SK-N-SH treated with all-trans-retinoic acid at 6 μM for 48 hours (cell line): ENCODE measurements at regions not wholly inside any gene's neighbourhood (a gene's known extent, or its start where the extent isn't known, plus 50 kb on each side); places are given as distances from the start of the nearest gene placed in this dataset.

Experiments
- ATAC-seq: fragments of 200-7000 bp; cut with Tn5 transposase; 3 replicates; pipeline ENCODE4 v1.9.1; 2020; ENCODE audit warnings: mild to moderate bottlenecking, moderate library complexity
- ARNTL ChIP-seq: fragments of 450-650 bp; formaldehyde crosslinking; IDR thresholded peaks from 2 replicates; pipeline ENCODE4 v1.5.0; 2020; ENCODE audit warnings: low read depth, mild to moderate bottlenecking, moderate library complexity, borderline replicate concordance
- CSDC2 ChIP-seq: fragments of 250-450 bp; sonication (Bioruptor Pico); IDR thresholded peaks from 2 replicates; pipeline ENCODE4 v1.5.0; 2020; ENCODE audit warnings: mild to moderate bottlenecking, moderate library complexity
- ESRRG ChIP-seq: fragments of 250-450 bp; sonication (Bioruptor Pico); IDR thresholded peaks from 2 replicates; pipeline ENCODE4 v1.6.1; 2021; ENCODE audit warnings: mild to moderate bottlenecking
- GLIS3 ChIP-seq: fragments of 250-450 bp; sonication (Bioruptor Pico); IDR thresholded peaks from 2 replicates; pipeline ENCODE4 v1.5.0; 2020; ENCODE audit warnings: mild to moderate bottlenecking, moderate library complexity
- ISL1 ChIP-seq: fragments of 250-450 bp; sonication (Bioruptor Pico); IDR thresholded peaks from 2 replicates; pipeline ENCODE4 v2.1.2; 2022; ENCODE audit warnings: mild to moderate bottlenecking, moderate library complexity
- OSR1 ChIP-seq: fragments of 250-450 bp; sonication (Bioruptor Pico); IDR thresholded peaks from 2 replicates; pipeline ENCODE4 v1.8.0; 2022; ENCODE audit warnings: moderate library complexity, mild to moderate bottlenecking, inconsistent platforms
- PPARA ChIP-seq: fragments of 250-450 bp; sonication (Bioruptor Pico); IDR thresholded peaks from 2 replicates; pipeline ENCODE4 v1.5.0; 2020; ENCODE audit warnings: mild to moderate bottlenecking, borderline replicate concordance
- RARB ChIP-seq: fragments of 250-450 bp; sonication (Bioruptor Pico); IDR thresholded peaks from 2 replicates; pipeline ENCODE4 v1.8.0; 2021; ENCODE audit warnings: mild to moderate bottlenecking, moderate library complexity
- SNAI2 ChIP-seq: fragments of 250-450 bp; sonication (Bioruptor Pico); IDR thresholded peaks from 2 replicates; pipeline ENCODE4 v1.5.0; 2020; ENCODE audit warnings: mild to moderate bottlenecking, moderate library complexity
- TOX ChIP-seq: fragments of 250-450 bp; sonication (Bioruptor Pico); IDR thresholded peaks from 2 replicates; pipeline ENCODE4 v1.8.0; 2021; ENCODE audit warnings: mild to moderate bottlenecking, moderate library complexity, borderline replicate concordance
- ZC3H10 ChIP-seq: fragments of 250-450 bp; sonication (Bioruptor Pico); IDR thresholded peaks from 2 replicates; pipeline ENCODE4 v1.5.1; 2021; ENCODE audit warnings: mild to moderate bottlenecking, moderate library complexity
- ZFP3 ChIP-seq: fragments of 250-450 bp; sonication (Bioruptor Pico); IDR thresholded peaks from 2 replicates; pipeline ENCODE4 v1.5.0; 2020; ENCODE audit warnings: mild to moderate bottlenecking, moderate library complexity
- ZFP30 ChIP-seq: fragments of 450-650 bp; formaldehyde crosslinking; IDR thresholded peaks from 2 replicates; pipeline ENCODE4 v1.5.0; 2022; ENCODE audit warnings: mild to moderate bottlenecking, moderate library complexity
- ZNF565 ChIP-seq: fragments of 450-650 bp; formaldehyde crosslinking; conservative IDR thresholded peaks from 2 replicates; pipeline ENCODE4 v1.5.0; 2020; ENCODE audit warnings: low read depth, mild to moderate bottlenecking, moderate library complexity
- ZNF70 ChIP-seq: fragments of 450-650 bp; formaldehyde crosslinking; IDR thresholded peaks from 2 replicates; pipeline ENCODE4 v1.5.0; 2020; ENCODE audit warnings: mild to moderate bottlenecking, moderate library complexity
- ZNF8 ChIP-seq: fragments of 450-650 bp; formaldehyde crosslinking; IDR thresholded peaks from 2 replicates; pipeline ENCODE4 v1.5.0; 2020; ENCODE audit warnings: mild to moderate bottlenecking, moderate library complexity
- TF ChIP-seq, protein P1 (sequence below): fragments of 250-450 bp; sonication (Bioruptor Pico); IDR thresholded peaks from 2 replicates; pipeline ENCODE4 v1.5.0; 2020; ENCODE audit warnings: mild to moderate bottlenecking, moderate library complexity
- TF ChIP-seq, protein P2 (sequence below): fragments of 250-450 bp; sonication (Bioruptor Pico); IDR thresholded peaks from 2 replicates; pipeline ENCODE4 v1.5.1; 2020; ENCODE audit warnings: low read depth, mild to moderate bottlenecking, moderate library complexity
- TF ChIP-seq, protein P3 (sequence below): fragments of 250-450 bp; sonication (Bioruptor Pico); IDR thresholded peaks from 2 replicates; pipeline ENCODE4 v1.8.0; 2021; ENCODE audit warnings: low read depth, mild to moderate bottlenecking, moderate library complexity, borderline replicate concordance
- TF ChIP-seq, protein P4 (sequence below): fragments of 250-450 bp; sonication (Bioruptor Pico); IDR thresholded peaks from 2 replicates; pipeline ENCODE4 v1.5.1; 2021; ENCODE audit warnings: mild to moderate bottlenecking, moderate library complexity
- TF ChIP-seq, protein P5 (sequence below): fragments of 250-450 bp; sonication (Bioruptor Pico); IDR thresholded peaks from 2 replicates; pipeline ENCODE4 v1.8.0; 2020; ENCODE audit warnings: mild to moderate bottlenecking, moderate library complexity, borderline replicate concordance

DNA sequence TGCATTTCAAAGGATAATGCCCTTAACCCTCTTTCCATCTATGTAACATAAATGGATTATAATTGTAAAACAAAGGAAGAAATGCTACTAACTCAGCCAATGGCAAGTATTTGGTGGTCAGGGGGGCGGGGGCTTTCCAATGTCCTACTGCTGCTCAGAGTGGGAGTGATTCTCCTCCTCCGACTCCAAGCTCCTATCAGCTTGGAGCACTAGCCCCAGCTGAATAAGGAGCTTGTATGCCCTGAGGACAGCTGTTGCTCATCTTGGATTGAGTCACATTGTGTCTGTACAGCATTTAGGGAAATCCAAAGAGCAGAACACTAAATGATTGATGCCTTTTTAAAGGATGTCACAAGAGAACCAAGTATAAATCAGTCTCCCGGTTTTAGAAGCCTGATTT is 105.6 kb upstream of the ZNF521 start:
- no peak for ATAC-seq
- TF ChIP-seq OSR1 (CRISPR knock-in tag): no peak
- TF ChIP-seq, protein P1, sequence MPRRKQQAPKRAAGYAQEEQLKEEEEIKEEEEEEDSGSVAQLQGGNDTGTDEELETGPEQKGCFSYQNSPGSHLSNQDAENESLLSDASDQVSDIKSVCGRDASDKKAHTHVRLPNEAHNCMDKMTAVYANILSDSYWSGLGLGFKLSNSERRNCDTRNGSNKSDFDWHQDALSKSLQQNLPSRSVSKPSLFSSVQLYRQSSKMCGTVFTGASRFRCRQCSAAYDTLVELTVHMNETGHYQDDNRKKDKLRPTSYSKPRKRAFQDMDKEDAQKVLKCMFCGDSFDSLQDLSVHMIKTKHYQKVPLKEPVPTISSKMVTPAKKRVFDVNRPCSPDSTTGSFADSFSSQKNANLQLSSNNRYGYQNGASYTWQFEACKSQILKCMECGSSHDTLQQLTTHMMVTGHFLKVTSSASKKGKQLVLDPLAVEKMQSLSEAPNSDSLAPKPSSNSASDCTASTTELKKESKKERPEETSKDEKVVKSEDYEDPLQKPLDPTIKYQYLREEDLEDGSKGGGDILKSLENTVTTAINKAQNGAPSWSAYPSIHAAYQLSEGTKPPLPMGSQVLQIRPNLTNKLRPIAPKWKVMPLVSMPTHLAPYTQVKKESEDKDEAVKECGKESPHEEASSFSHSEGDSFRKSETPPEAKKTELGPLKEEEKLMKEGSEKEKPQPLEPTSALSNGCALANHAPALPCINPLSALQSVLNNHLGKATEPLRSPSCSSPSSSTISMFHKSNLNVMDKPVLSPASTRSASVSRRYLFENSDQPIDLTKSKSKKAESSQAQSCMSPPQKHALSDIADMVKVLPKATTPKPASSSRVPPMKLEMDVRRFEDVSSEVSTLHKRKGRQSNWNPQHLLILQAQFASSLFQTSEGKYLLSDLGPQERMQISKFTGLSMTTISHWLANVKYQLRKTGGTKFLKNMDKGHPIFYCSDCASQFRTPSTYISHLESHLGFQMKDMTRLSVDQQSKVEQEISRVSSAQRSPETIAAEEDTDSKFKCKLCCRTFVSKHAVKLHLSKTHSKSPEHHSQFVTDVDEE (CRISPR knock-in tag): no peak
- no peak for TF ChIP-seq TOX
- TF ChIP-seq ZFP3 (CRISPR knock-in tag): no peak
- TF ChIP-seq ZFP30 (CRISPR knock-in tag): no peak
- no peak for TF ChIP-seq ZNF8 (CRISPR knock-in tag)
- TF ChIP-seq PPARA (CRISPR knock-in tag): no peak
- TF ChIP-seq ZNF70 (CRISPR knock-in tag): no peak
- no peak for TF ChIP-seq ARNTL (CRISPR knock-in tag)
- no peak for TF ChIP-seq CSDC2 (CRISPR knock-in tag)
- TF ChIP-seq GLIS3 (CRISPR knock-in tag): no peak
- no peak for TF ChIP-seq ISL1 (CRISPR knock-in tag)
- TF ChIP-seq RARB (CRISPR knock-in tag): no peak
- TF ChIP-seq ZNF565: no peak
- TF ChIP-seq, protein P2, sequence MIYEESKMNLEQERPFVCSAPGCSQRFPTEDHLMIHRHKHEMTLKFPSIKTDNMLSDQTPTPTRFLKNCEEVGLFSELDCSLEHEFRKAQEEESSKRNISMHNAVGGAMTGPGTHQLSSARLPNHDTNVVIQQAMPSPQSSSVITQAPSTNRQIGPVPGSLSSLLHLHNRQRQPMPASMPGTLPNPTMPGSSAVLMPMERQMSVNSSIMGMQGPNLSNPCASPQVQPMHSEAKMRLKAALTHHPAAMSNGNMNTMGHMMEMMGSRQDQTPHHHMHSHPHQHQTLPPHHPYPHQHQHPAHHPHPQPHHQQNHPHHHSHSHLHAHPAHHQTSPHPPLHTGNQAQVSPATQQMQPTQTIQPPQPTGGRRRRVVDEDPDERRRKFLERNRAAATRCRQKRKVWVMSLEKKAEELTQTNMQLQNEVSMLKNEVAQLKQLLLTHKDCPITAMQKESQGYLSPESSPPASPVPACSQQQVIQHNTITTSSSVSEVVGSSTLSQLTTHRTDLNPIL (CRISPR knock-in tag): no peak
- TF ChIP-seq ZC3H10 (CRISPR knock-in tag): no peak
- TF ChIP-seq, protein P3, sequence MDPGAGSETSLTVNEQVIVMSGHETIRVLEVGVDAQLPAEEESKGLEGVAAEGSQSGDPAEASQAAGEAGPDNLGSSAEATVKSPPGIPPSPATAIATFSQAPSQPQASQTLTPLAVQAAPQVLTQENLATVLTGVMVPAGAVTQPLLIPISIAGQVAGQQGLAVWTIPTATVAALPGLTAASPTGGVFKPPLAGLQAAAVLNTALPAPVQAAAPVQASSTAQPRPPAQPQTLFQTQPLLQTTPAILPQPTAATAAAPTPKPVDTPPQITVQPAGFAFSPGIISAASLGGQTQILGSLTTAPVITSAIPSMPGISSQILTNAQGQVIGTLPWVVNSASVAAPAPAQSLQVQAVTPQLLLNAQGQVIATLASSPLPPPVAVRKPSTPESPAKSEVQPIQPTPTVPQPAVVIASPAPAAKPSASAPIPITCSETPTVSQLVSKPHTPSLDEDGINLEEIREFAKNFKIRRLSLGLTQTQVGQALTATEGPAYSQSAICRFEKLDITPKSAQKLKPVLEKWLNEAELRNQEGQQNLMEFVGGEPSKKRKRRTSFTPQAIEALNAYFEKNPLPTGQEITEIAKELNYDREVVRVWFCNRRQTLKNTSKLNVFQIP: no peak
- TF ChIP-seq ESRRG: no peak
- TF ChIP-seq, protein P4, sequence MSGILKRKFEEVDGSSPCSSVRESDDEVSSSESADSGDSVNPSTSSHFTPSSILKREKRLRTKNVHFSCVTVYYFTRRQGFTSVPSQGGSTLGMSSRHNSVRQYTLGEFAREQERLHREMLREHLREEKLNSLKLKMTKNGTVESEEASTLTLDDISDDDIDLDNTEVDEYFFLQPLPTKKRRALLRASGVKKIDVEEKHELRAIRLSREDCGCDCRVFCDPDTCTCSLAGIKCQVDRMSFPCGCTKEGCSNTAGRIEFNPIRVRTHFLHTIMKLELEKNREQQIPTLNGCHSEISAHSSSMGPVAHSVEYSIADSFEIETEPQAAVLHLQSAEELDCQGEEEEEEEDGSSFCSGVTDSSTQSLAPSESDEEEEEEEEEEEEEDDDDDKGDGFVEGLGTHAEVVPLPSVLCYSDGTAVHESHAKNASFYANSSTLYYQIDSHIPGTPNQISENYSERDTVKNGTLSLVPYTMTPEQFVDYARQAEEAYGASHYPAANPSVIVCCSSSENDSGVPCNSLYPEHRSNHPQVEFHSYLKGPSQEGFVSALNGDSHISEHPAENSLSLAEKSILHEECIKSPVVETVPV (CRISPR knock-in tag): no peak

DNA sequence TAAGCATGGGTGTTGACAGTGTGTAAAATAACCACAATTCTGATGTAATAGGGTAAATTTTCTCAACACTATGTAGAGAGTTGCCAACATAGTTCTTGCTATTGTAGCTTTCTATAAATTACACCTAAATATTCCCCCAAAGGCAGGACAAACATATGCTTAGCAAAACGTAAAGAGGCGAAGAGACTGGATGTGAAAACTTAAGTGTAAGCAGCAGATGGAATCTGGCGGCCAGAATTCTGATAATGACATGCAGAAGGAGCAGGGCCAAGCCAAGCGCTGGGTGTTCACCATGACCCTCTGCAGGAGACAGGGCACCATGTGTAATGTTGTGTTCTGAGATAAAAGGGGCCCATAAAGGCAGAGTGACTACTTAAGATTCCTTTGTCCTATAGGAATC is 105.2 kb upstream of the ZNF521 start:
- TF ChIP-seq ISL1 (CRISPR knock-in tag): no peak
- no peak for TF ChIP-seq ZFP30 (CRISPR knock-in tag)
- no peak for TF ChIP-seq ESRRG
- TF ChIP-seq ZNF565: no peak
- TF ChIP-seq ZNF70 (CRISPR knock-in tag): no peak
- TF ChIP-seq, protein P1 (CRISPR knock-in tag): no peak
- no peak for TF ChIP-seq SNAI2 (CRISPR knock-in tag)
- TF ChIP-seq, protein P3: no peak
- TF ChIP-seq, protein P5, sequence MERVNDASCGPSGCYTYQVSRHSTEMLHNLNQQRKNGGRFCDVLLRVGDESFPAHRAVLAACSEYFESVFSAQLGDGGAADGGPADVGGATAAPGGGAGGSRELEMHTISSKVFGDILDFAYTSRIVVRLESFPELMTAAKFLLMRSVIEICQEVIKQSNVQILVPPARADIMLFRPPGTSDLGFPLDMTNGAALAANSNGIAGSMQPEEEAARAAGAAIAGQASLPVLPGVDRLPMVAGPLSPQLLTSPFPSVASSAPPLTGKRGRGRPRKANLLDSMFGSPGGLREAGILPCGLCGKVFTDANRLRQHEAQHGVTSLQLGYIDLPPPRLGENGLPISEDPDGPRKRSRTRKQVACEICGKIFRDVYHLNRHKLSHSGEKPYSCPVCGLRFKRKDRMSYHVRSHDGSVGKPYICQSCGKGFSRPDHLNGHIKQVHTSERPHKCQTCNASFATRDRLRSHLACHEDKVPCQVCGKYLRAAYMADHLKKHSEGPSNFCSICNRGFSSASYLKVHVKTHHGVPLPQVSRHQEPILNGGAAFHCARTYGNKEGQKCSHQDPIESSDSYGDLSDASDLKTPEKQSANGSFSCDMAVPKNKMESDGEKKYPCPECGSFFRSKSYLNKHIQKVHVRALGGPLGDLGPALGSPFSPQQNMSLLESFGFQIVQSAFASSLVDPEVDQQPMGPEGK (CRISPR knock-in tag): no peak
- TF ChIP-seq RARB (CRISPR knock-in tag): no peak
- TF ChIP-seq ZNF8 (CRISPR knock-in tag): no peak
- TF ChIP-seq, protein P2 (CRISPR knock-in tag): no peak
- no peak for TF ChIP-seq ZC3H10 (CRISPR knock-in tag)
- TF ChIP-seq, protein P4 (CRISPR knock-in tag): no peak
- no peak for ATAC-seq
